ENCODE measurements at regions not wholly inside any gene's neighbourhood (a gene's known extent, or its start where the extent isn't known, plus 50 kb on each side); places are given as distances from the start of the nearest gene placed in this dataset.

DNA sequence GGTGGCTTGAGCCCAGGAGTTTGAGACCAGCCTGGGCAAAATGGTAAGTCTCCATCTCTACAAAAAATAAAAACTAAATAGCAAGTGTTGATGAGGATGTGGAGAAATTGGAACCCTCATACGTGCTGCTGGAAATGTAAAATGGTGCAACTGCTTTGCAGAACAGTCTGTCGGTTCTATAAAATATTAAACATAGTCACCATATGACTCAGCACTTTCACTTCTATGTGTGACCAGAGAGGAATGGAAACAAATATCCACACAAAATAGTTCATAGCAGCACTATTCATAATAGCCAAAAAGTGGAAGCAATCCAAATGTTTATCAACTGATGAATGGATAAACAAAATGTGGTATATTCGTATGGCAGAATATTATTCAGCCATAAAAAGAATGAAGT, 60.8 kb upstream of the FMR1 start:
- TF ChIP-seq, protein P1, sequence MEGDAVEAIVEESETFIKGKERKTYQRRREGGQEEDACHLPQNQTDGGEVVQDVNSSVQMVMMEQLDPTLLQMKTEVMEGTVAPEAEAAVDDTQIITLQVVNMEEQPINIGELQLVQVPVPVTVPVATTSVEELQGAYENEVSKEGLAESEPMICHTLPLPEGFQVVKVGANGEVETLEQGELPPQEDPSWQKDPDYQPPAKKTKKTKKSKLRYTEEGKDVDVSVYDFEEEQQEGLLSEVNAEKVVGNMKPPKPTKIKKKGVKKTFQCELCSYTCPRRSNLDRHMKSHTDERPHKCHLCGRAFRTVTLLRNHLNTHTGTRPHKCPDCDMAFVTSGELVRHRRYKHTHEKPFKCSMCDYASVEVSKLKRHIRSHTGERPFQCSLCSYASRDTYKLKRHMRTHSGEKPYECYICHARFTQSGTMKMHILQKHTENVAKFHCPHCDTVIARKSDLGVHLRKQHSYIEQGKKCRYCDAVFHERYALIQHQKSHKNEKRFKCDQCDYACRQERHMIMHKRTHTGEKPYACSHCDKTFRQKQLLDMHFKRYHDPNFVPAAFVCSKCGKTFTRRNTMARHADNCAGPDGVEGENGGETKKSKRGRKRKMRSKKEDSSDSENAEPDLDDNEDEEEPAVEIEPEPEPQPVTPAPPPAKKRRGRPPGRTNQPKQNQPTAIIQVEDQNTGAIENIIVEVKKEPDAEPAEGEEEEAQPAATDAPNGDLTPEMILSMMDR (IDR thresholded peaks at IDR 0.05): no peak
- no peak for TF ChIP-seq POLR2A (IDR thresholded peaks at IDR 0.05)
